GM12891 (cell line): ENCODE measurements at regions not wholly inside any gene's neighbourhood (a gene's known extent, or its start where the extent isn't known, plus 50 kb on each side); places are given as distances from the start of the nearest gene placed in this dataset.

ENCODE experiments used
- POLR2AphosphoS5 ChIP-seq: IDR thresholded peaks from 2 replicates; pipeline ENCODE4 v1.6.1; 2011; ENCODE audit warnings: low read depth, low read length, control low read depth
- SPI1 ChIP-seq: IDR thresholded peaks from 2 replicates; pipeline ENCODE4 v1.6.1; 2011; ENCODE audit warnings: low read depth, low read length, control low read depth

GRCh38 chr22:26784772-26785171 lies 127.4 kb downstream of the MIAT start:
- TF ChIP-seq SPI1 (no peak), POLR2AphosphoS5 (no peak)
